Calu3 (cell line): ENCODE measurements at regions not wholly inside any gene's neighbourhood (a gene's known extent, or its start where the extent isn't known, plus 50 kb on each side); places are given as distances from the start of the nearest gene placed in this dataset.

Source experiments
- BruUV-seq: library from RNA; stranded (reverse); fragments of 400-500 nt; replicated peaks from 2 replicates; lab custom pipeline; 2021; lab: Mats Ljungman, UMichigan
- CTCF ChIA-PET: fragments of 300-600 bp; sonication (Branson Sonifier 250); formaldehyde crosslinking; loops from one replicate; lab custom pipeline; 2022; ENCODE audit warnings: antibody characterized with exemption; lab: Charles Lee
- DNase-seq: peaks from one replicate; pipeline ENCODE4 v3.0.0; 2022
- H3K27ac Mint-ChIP-seq: one replicate; pipeline ENCODE4 v1.8.0; 2022; ENCODE audit warnings: mixed read lengths; ENCODE audit not compliant: unreplicated experiment
- H3K27me3 Mint-ChIP-seq: one replicate; pipeline ENCODE4 v1.8.0; 2022; ENCODE audit warnings: mixed read lengths; ENCODE audit not compliant: unreplicated experiment
- H3K36me3 Mint-ChIP-seq: one replicate; pipeline ENCODE4 v1.8.0; 2022; ENCODE audit warnings: mild to moderate bottlenecking, moderate library complexity, mixed read lengths; ENCODE audit not compliant: insufficient read depth, unreplicated experiment
- H3K4me1 Mint-ChIP-seq: one replicate; pipeline ENCODE4 v1.8.0; 2022; ENCODE audit warnings: mild to moderate bottlenecking, low read depth, mixed read lengths; ENCODE audit not compliant: unreplicated experiment
- H3K4me3 Mint-ChIP-seq: one replicate; pipeline ENCODE4 v1.8.0; 2022; ENCODE audit warnings: mild to moderate bottlenecking, low read depth, moderate library complexity, mixed read lengths; ENCODE audit not compliant: unreplicated experiment
- H3K9me3 Mint-ChIP-seq: one replicate; pipeline ENCODE4 v1.8.0; 2022; ENCODE audit warnings: low read depth, mixed read lengths; ENCODE audit not compliant: unreplicated experiment
- intact Hi-C: fragments of 100-400 bp; cut with micrococcal nuclease; formaldehyde crosslinking; loops from one replicate; pipeline ENCODE4 v1.10.0; 2022; ENCODE audit not compliant: unreplicated experiment
- TF ChIP-seq, protein P1 (sequence below): fragments of 200-600 bp; IDR thresholded peaks from one replicate; pipeline ENCODE4 v1.8.0; 2022; ENCODE audit warnings: antibody characterized with exemption; ENCODE audit not compliant: unreplicated experiment

DNA sequence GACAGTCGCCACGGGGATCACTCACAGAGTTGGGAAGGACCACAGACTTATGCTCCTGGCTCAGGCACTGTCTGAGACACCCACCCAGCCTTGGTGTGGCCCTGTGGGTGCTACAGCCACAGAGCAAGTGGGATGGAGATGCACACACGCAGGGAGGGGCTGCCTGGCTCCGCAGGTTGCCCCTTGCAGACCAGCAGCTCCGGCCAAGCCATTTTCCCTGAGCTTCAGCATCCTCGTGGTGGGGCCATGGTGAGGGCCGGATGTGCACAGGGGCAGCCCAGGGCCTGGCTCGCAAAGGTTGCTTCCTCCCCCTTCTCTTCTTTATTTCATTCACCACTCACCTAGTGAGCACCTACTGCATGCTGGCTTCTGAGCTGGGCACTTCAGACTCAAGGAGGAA, 55.4 kb upstream of the GRIP2 start:
- H3K4me3 Mint-ChIP-seq, result no peak overlapping the region
- peaks cover 90% of the 10 kb centered on the region for H3K27me3 Mint-ChIP-seq

DNA sequence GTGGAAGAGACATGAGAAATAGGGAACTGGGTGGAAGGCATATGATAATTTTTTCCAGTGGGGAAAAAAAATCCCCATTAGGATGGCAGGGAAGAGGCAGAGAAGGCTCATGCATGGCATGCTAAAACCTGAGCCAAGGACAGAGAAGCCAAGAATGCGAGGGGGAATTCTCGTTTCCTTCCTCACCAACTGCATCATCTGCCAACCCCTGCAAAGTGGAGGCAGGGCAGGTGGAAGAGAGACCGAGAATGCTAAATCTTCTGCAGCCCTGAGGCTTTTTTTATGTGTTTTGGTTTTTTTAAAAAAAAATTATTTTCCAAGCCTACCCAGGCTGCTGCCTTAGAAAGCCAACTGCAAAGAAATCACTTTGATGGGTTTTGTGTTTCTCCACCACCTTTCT, 54.3 kb upstream of the CCDC174 start:
- Mint-ChIP-seq H3K27ac (no peak overlapping the region), H3K27me3 (peaks cover 88% of the 10 kb centered on the region), H3K36me3 (no peaks in the 10 kb centered on the region), H3K4me1 (no peaks in the 10 kb centered on the region), H3K9me3 (peaks cover 5% of the 10 kb centered on the region), H3K4me3 (no peak overlapping the region)
- DNase-seq, result no peak
- CTCF ChIA-PET, result no interaction called here
- intact Hi-C loops, result no loop called here
- TF ChIP-seq, protein P1, sequence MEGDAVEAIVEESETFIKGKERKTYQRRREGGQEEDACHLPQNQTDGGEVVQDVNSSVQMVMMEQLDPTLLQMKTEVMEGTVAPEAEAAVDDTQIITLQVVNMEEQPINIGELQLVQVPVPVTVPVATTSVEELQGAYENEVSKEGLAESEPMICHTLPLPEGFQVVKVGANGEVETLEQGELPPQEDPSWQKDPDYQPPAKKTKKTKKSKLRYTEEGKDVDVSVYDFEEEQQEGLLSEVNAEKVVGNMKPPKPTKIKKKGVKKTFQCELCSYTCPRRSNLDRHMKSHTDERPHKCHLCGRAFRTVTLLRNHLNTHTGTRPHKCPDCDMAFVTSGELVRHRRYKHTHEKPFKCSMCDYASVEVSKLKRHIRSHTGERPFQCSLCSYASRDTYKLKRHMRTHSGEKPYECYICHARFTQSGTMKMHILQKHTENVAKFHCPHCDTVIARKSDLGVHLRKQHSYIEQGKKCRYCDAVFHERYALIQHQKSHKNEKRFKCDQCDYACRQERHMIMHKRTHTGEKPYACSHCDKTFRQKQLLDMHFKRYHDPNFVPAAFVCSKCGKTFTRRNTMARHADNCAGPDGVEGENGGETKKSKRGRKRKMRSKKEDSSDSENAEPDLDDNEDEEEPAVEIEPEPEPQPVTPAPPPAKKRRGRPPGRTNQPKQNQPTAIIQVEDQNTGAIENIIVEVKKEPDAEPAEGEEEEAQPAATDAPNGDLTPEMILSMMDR, result no peak
- no TSS peak for BruUV-seq

More for the DNA sequence above, 55.4 kb upstream of the GRIP2 start:
- CTCF ChIA-PET, result no interaction called here
- Mint-ChIP-seq H3K27ac (no peak overlapping the region), H3K9me3 (peaks cover 5% of the 10 kb centered on the region), H3K36me3 (no peaks in the 10 kb centered on the region), H3K4me1 (no peaks in the 10 kb centered on the region)
- no peak for DNase-seq
- no TSS peak for BruUV-seq
- TF ChIP-seq, protein P1, result no peak
- intact Hi-C loops, result no loop called here

DNA sequence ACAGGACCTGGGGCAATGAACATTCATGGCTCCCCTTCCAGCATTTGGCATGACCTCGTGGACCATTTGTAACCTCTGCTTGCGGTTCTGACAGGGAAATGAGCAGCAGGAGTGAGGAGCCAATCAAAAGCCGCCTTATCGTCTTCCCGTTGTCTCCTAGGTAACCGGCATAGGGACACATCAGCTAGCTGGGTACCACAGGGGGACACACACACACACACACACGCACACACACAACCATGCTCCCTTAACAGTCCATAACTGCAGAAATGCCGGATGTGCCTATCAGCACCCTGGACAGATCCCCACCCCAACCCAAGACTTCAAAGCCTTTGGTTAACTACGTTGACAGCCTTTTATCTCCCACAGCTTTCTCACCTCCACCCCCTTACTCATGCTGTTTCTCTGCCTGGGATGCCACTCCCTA, 53.4 kb upstream of the CCDC174 start:
- CTCF ChIA-PET, result no interaction called here

DNA sequence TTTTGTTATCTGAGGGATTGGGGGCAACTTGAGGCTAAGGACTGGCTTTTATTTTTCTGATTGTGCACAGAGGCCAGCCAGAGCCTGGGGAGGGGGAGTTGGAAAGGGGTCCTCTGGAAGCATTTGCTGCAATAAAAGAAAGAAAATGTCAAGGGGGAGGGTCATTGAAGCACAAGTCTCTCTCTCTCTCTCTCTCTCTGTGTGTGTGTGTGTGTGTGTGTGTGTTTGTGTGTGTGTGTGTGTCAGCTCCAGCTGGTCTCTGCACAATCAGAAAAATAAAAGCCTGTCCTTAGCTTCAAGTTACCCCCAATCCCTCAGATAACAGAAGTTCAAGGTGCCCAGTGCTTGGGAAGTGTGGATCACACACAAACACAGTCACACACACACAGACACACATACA, 52.1 kb upstream of the CCDC174 start:
- TF ChIP-seq, protein P1, result no peak
- intact Hi-C loops, result no loop called here
- no peak overlapping the region for H3K27ac Mint-ChIP-seq
- no peaks in the 10 kb centered on the region for H3K4me1 Mint-ChIP-seq
- no peak overlapping the region for H3K4me3 Mint-ChIP-seq
- H3K9me3 Mint-ChIP-seq, result peaks cover 5% of the 10 kb centered on the region
- peaks cover 82% of the 10 kb centered on the region for H3K27me3 Mint-ChIP-seq
- BruUV-seq, result no TSS peak
- CTCF ChIA-PET, result no interaction called here
- H3K36me3 Mint-ChIP-seq, result no peaks in the 10 kb centered on the region
- no peak for DNase-seq

More for the DNA sequence above, 53.4 kb upstream of the CCDC174 start:
- Mint-ChIP-seq H3K36me3 (no peaks in the 10 kb centered on the region), H3K4me3 (no peak overlapping the region), H3K9me3 (peaks cover 5% of the 10 kb centered on the region), H3K27me3 (peaks cover 84% of the 10 kb centered on the region), H3K4me1 (no peaks in the 10 kb centered on the region), H3K27ac (no peak overlapping the region)
- DNase-seq, result peak; percentile 39
- intact Hi-C loops, result no loop called here
- TF ChIP-seq, protein P1, result no peak
- no TSS peak for BruUV-seq
